ENCODE measurements at regions not wholly inside any gene's neighbourhood (a gene's known extent, or its start where the extent isn't known, plus 50 kb on each side); places are given as distances from the start of the nearest gene placed in this dataset.

DNA sequence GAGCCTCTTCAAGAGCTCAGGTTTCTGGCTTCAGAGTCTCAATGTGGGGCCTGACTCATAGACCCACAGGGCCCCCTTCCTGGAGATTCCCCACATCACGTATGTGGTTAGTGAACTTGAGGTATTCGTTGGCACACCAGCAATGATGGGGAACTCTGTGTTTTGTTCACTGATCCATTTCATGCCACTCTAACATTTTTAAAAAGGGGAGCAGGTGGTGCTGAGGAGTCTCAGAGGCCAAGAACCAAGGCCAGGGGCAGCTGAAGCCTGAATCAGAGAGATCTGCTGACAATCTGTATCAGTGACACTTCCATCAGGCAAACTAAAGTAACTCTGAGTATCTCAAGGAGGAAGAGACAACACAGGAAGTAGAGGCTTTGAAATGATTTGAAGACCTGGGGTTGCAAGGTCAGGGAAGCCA lies 323.4 kb downstream of the VRK1 start:
- TF ChIP-seq YY1 (IDR thresholded peaks at IDR 0.05; ENCODE audit: insufficient read depth, insufficient read length) (no peak), ZNF274 (IDR thresholded peaks at IDR 0.05; ENCODE audit: low read depth, low read length) (no peak), SUZ12 (IDR thresholded peaks at IDR 0.05; ENCODE audit: extremely low read depth, insufficient read depth, insufficient read length) (no peak)
